AG09319 (cell line): ENCODE measurements at regions not wholly inside any gene's neighbourhood (a gene's known extent, or its start where the extent isn't known, plus 50 kb on each side); places are given as distances from the start of the nearest gene placed in this dataset.

Source experiments
- DNase-seq: peaks from one replicate; pipeline ENCODE4 v3.0.0-alpha.2; 2010; ENCODE audit warnings: low read depth; ENCODE audit errors: extremely low read depth
- TF ChIP-seq, protein P1 (sequence below): IDR thresholded peaks from 2 replicates; pipeline ENCODE4 v1.5.1; 2011; ENCODE audit warnings: low read depth, mild to moderate bottlenecking, inconsistent platforms, low read length, moderate library complexity

GRCh38 chr1:199786695-199787094 lies 240.8 kb upstream of the NR5A2 start:
- DNase-seq = no peak
- TF ChIP-seq, protein P1, sequence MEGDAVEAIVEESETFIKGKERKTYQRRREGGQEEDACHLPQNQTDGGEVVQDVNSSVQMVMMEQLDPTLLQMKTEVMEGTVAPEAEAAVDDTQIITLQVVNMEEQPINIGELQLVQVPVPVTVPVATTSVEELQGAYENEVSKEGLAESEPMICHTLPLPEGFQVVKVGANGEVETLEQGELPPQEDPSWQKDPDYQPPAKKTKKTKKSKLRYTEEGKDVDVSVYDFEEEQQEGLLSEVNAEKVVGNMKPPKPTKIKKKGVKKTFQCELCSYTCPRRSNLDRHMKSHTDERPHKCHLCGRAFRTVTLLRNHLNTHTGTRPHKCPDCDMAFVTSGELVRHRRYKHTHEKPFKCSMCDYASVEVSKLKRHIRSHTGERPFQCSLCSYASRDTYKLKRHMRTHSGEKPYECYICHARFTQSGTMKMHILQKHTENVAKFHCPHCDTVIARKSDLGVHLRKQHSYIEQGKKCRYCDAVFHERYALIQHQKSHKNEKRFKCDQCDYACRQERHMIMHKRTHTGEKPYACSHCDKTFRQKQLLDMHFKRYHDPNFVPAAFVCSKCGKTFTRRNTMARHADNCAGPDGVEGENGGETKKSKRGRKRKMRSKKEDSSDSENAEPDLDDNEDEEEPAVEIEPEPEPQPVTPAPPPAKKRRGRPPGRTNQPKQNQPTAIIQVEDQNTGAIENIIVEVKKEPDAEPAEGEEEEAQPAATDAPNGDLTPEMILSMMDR = no peak

- TF ChIP-seq, protein P1 = no peak
- no peak for DNase-seq
Observed at GRCh38 chr1:199789141-199789540, 238.4 kb upstream of the NR5A2 start.

GRCh38 chr1:199791495-199791894 lies 236.0 kb upstream of the NR5A2 start:
- TF ChIP-seq, protein P1 = no peak
- no peak for DNase-seq

DNA sequence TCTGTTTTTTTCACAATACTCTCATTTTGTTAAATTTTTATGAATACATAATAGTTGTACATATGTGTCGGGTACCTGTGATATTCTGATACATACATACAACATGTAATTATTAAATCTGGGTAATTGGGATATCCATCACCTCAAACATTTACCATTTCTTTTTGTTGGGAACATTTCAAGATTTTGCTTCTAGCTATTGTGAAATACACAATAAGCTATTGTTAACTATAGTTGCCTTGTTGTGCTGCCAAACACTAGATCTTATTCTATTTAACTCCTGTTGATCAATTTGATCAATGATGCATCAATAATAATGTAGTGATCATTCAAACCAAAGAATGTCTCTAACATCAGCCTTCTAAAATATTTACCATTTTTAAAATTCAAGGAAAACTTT lies 234.6 kb upstream of the NR5A2 start:
- DNase-seq = no peak
- TF ChIP-seq, protein P1 = no peak

DNA sequence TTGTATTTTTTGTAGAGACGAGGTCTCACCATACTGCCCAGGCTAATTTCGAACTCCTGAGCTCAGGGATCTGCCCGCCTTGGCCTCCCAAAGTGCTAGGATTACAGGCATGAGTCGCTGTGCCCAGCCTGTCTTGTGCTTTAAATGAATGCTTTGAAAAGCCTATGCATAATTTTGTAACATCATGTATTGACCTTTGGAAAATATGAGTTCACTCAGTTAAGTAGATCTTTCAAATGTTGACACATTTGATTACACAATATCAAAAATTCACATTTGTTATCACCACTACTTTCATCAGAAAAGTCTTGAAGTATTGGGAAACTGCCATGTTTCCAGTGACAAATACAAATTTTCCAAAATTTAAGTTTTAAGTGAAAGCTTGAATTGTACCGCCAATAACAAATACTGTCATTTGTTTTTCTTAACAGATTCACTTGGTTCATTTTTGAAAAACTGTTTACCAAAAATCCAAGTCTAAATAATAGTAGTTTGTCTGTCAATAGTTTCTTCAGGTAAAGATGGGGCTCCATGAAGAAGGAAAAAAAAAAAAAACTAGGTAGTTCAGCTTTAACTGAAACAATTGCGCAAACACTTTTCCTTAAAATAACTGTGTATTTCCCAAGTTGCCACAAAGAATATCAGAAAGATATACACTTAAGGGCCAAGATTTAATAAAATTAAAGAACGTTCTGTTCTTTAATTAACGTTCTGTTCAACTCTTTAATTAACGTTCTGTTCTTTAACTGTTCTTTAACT lies 233.2 kb upstream of the NR5A2 start:
- TF ChIP-seq, protein P1 = no peak
- DNase-seq = no peak

GRCh38 chr1:199799116-199799515 lies 228.4 kb upstream of the NR5A2 start:
- no peak for DNase-seq
- TF ChIP-seq, protein P1 = no peak

DNA sequence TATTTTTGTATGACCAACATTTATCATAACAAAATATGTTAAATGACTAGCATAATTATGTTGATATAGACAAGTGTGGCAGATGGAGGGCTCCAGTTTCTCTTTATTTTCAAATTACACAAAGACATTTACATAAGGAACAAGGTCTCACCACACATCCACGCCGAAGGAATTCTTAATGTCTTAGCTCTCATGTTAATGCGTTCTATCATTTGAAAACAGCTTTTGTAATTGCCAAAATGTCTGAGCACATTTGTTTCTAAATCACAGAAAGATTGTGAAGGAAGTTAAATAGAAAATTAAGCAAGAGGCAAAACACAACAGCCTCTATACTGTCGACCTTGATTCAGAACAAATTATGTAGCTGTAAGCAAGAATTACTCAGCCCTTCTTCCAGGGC lies 223.0 kb upstream of the NR5A2 start:
- TF ChIP-seq, protein P1 = no peak
- DNase-seq = no peak
